DND-41 (cell line): ENCODE measurements at regions not wholly inside any gene's neighbourhood (a gene's known extent, or its start where the extent isn't known, plus 50 kb on each side); places are given as distances from the start of the nearest gene placed in this dataset.

ENCODE experiments used
- ATAC-seq: fragments of 200-7000 bp; cut with Tn5 transposase; 3 replicates; pipeline ENCODE4 v1.9.1; 2021; ENCODE audit warnings: low read depth; ENCODE audit not compliant: insufficient read depth
- DNase-seq: peaks from one replicate; pipeline ENCODE4 v3.0.0-alpha.2; 2020
- H2AFZ ChIP-seq: 2 replicates; pipeline ENCODE4 v1.6.0; 2012; ENCODE audit warnings: low read depth, low read length
- H3K27ac ChIP-seq: 2 replicates; pipeline ENCODE4 v1.5.1; 2012; ENCODE audit warnings: low read length, inconsistent platforms
- H3K27me3 ChIP-seq: fragments of 200-600 bp; sonication (generic); 2 replicates; pipeline ENCODE4 v1.6.0; 2012; ENCODE audit warnings: low read length, mild to moderate bottlenecking, inconsistent platforms; ENCODE audit not compliant: insufficient read depth, poor library complexity
- H3K36me3 ChIP-seq: 2 replicates; pipeline ENCODE4 v1.5.1; 2012; ENCODE audit warnings: low read length, inconsistent platforms; ENCODE audit not compliant: insufficient read depth
- H3K4me1 ChIP-seq: 2 replicates; pipeline ENCODE4 v1.5.1; 2012; ENCODE audit warnings: mild to moderate bottlenecking, low read length; ENCODE audit not compliant: insufficient read depth
- H3K4me2 ChIP-seq: 2 replicates; pipeline ENCODE4 v1.6.0; 2012; ENCODE audit warnings: mild to moderate bottlenecking, moderate library complexity, low read length, inconsistent platforms; ENCODE audit not compliant: insufficient read depth
- H3K4me3 ChIP-seq, 2 experiments: fragments of 200-600 bp in 1 of 2; shearing (Covaris generic) in 1 of 2; 2 replicates each; pipeline ENCODE4 v1.5.1; 2012 to 2016; ENCODE audit warnings: inconsistent platforms in 2 of 2, low read length in 2 of 2, mild to moderate bottlenecking in 2 of 2, low read depth in 1 of 2, moderate library complexity in 1 of 2
- H3K79me2 ChIP-seq: 2 replicates; pipeline ENCODE4 v1.6.0; 2012; ENCODE audit warnings: low read length, inconsistent platforms; ENCODE audit not compliant: insufficient read depth
- H3K9ac ChIP-seq: 2 replicates; pipeline ENCODE4 v1.6.0; 2012; ENCODE audit warnings: low read depth, mild to moderate bottlenecking, inconsistent platforms, low read length, moderate library complexity
- H3K9me3 ChIP-seq: 2 replicates; pipeline ENCODE4 v1.5.1; 2012; ENCODE audit warnings: low read length, moderate library complexity, mild to moderate bottlenecking, inconsistent platforms; ENCODE audit not compliant: insufficient read depth, severe bottlenecking
- H4K20me1 ChIP-seq: 2 replicates; pipeline ENCODE4 v1.6.0; 2012; ENCODE audit warnings: low read length; ENCODE audit not compliant: insufficient read depth
- EZH2 ChIP-seq: IDR thresholded peaks from 3 replicates; pipeline ENCODE4 v1.6.1; 2012; ENCODE audit warnings: borderline replicate concordance, low read depth, mild to moderate bottlenecking, moderate library complexity, low read length, inconsistent platforms; ENCODE audit not compliant: severe bottlenecking
- TF ChIP-seq, protein P1 (sequence below): IDR thresholded peaks from 2 replicates; pipeline ENCODE4 v1.5.1; 2012; ENCODE audit warnings: borderline replicate concordance, low read length, moderate library complexity, mild to moderate bottlenecking; ENCODE audit not compliant: poor library complexity, severe bottlenecking; ENCODE audit errors: extremely low read depth

- no peaks in the 10 kb centered on the region for H3K27me3 ChIP-seq
- H3K27ac ChIP-seq: no peak overlapping the region
- no peak overlapping the region for H3K9ac ChIP-seq
- no peaks in the 10 kb centered on the region for H3K36me3 ChIP-seq
- H3K79me2 ChIP-seq: no peaks in the 10 kb centered on the region
- TF ChIP-seq, protein P1, sequence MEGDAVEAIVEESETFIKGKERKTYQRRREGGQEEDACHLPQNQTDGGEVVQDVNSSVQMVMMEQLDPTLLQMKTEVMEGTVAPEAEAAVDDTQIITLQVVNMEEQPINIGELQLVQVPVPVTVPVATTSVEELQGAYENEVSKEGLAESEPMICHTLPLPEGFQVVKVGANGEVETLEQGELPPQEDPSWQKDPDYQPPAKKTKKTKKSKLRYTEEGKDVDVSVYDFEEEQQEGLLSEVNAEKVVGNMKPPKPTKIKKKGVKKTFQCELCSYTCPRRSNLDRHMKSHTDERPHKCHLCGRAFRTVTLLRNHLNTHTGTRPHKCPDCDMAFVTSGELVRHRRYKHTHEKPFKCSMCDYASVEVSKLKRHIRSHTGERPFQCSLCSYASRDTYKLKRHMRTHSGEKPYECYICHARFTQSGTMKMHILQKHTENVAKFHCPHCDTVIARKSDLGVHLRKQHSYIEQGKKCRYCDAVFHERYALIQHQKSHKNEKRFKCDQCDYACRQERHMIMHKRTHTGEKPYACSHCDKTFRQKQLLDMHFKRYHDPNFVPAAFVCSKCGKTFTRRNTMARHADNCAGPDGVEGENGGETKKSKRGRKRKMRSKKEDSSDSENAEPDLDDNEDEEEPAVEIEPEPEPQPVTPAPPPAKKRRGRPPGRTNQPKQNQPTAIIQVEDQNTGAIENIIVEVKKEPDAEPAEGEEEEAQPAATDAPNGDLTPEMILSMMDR: no peak
- TF ChIP-seq EZH2: no peak
- no peaks in the 10 kb centered on the region for H3K4me1 ChIP-seq
- no peaks in the 10 kb centered on the region for H4K20me1 ChIP-seq
- ATAC-seq (no peak), DNase-seq (no peak)
- H3K4me3 ChIP-seq: no peak overlapping the region
- no peak overlapping the region for H3K4me2 ChIP-seq
- H3K9me3 ChIP-seq: peaks cover 4% of the 10 kb centered on the region
- no peak overlapping the region for H2AFZ ChIP-seq
Observed at GRCh38 chr1:83606416-83606955, 392.4 kb downstream of the TTLL7 start.

DNA sequence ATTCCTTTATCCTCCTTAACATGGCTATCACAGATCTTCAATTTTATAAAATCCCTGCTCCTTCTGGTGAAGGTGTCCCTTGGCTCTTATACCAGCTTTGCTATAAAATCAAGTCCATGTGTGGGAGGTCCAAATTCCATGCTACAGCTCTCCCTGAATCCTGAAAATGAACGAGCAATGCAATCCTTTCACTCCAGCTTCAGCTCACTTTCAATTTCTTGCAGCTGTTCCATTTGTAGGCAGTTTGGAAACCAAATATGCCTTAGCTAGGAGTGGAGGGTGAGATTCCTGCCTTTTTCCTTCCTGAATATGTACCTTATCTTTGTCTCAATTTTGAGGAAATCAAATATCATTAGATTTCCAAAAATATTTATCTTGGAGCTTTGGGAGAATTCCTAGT, 402.6 kb downstream of the TTLL7 start:
- Histone ChIP-seq H3K27ac (no peak overlapping the region), H3K9ac (no peak overlapping the region), H4K20me1 (no peaks in the 10 kb centered on the region), H3K9me3 (peaks cover 3% of the 10 kb centered on the region), H3K79me2 (no peaks in the 10 kb centered on the region), H2AFZ (no peak overlapping the region), H3K4me1 (no peaks in the 10 kb centered on the region), H3K36me3 (no peaks in the 10 kb centered on the region), H3K27me3 (no peaks in the 10 kb centered on the region), H3K4me3 (no peak overlapping the region), H3K4me2 (no peak overlapping the region)
- DNase-seq (no peak), ATAC-seq (no peak)
- TF ChIP-seq EZH2: no peak

GRCh38 chr1:83593073-83593472, 405.9 kb downstream of the TTLL7 start:
- no peaks in the 10 kb centered on the region for H4K20me1 ChIP-seq
- no peaks in the 10 kb centered on the region for H3K9me3 ChIP-seq
- no peak overlapping the region for H2AFZ ChIP-seq
- no peak overlapping the region for H3K27ac ChIP-seq
- H3K36me3 ChIP-seq: no peaks in the 10 kb centered on the region
- DNase-seq (no peak), ATAC-seq (no peak)
- H3K9ac ChIP-seq: no peak overlapping the region
- no peak for TF ChIP-seq EZH2
- TF ChIP-seq, protein P1: no peak
- H3K4me2 ChIP-seq: no peak overlapping the region
- no peaks in the 10 kb centered on the region for H3K4me1 ChIP-seq
- H3K79me2 ChIP-seq: no peaks in the 10 kb centered on the region
- H3K4me3 ChIP-seq: no peak overlapping the region
- H3K27me3 ChIP-seq: no peaks in the 10 kb centered on the region

- Histone ChIP-seq H3K27me3 (no peaks in the 10 kb centered on the region), H3K79me2 (no peaks in the 10 kb centered on the region), H3K9ac (no peak overlapping the region), H3K4me2 (no peak overlapping the region), H2AFZ (no peak overlapping the region), H3K36me3 (no peaks in the 10 kb centered on the region), H3K27ac (no peak overlapping the region), H3K4me3 (no peak overlapping the region), H3K9me3 (peaks cover 6% of the 10 kb centered on the region), H4K20me1 (no peaks in the 10 kb centered on the region), H3K4me1 (no peaks in the 10 kb centered on the region)
- TF ChIP-seq, protein P1: no peak
- no peak for TF ChIP-seq EZH2
- ATAC-seq: no peak
- no peak for DNase-seq
Observed at GRCh38 chr1:83588140-83588539, 410.8 kb downstream of the TTLL7 start.
